Effector CD8-positive, alpha-beta T cell (primary cell): ENCODE measurements at regions not wholly inside any gene's neighbourhood (a gene's known extent, or its start where the extent isn't known, plus 50 kb on each side); places are given as distances from the start of the nearest gene placed in this dataset.

ENCODE experiments used
- DNase-seq: peaks from one replicate; lab custom pipeline; 2025; lab: John Stamatoyannopoulos, UW

GRCh38 chr20:4513720-4514119, 172.5 kb upstream of the PRNP start:
- DNase-seq = no peak

GRCh38 chr20:4512891-4513550, 173.2 kb upstream of the PRNP start:
- no peak for DNase-seq

- no peak for DNase-seq
Measured at GRCh38 chr20:4511776-4512175, 174.5 kb upstream of the PRNP start.

- DNase-seq = no peak
Measured at GRCh38 chr20:4509825-4510522, 176.3 kb upstream of the PRNP start.

GRCh38 chr20:4508773-4509172, 177.5 kb upstream of the PRNP start:
- DNase-seq = no peak

GRCh38 chr20:4507288-4507719, 179.0 kb upstream of the PRNP start:
- DNase-seq = no peak

GRCh38 chr20:4504814-4505213, 181.4 kb upstream of the PRNP start:
- no peak for DNase-seq

- DNase-seq = no peak
Measured at GRCh38 chr20:4502756-4503155, 183.5 kb upstream of the PRNP start.

- DNase-seq = no peak
Measured at GRCh38 chr20:4493386-4493785, 192.9 kb upstream of the PRNP start.

GRCh38 chr20:4491643-4492042, 194.6 kb upstream of the PRNP start:
- no peak for DNase-seq

- no peak for DNase-seq
Measured at GRCh38 chr20:4490606-4491280, 195.5 kb upstream of the PRNP start.

- DNase-seq = no peak
Measured at GRCh38 chr20:4490045-4490444, 196.2 kb upstream of the PRNP start.

GRCh38 chr20:4488407-4489339, 197.6 kb upstream of the PRNP start:
- DNase-seq = no peak

GRCh38 chr20:4484379-4484997, 201.8 kb upstream of the PRNP start:
- no peak for DNase-seq

GRCh38 chr20:4483961-4484360, 202.3 kb upstream of the PRNP start:
- no peak for DNase-seq

GRCh38 chr20:4483486-4483885, 202.8 kb upstream of the PRNP start:
- DNase-seq = no peak

GRCh38 chr20:4480104-4480503, 206.2 kb upstream of the PRNP start:
- DNase-seq = no peak

- DNase-seq = no peak
Measured at GRCh38 chr20:4476903-4477500, 209.3 kb upstream of the PRNP start.

GRCh38 chr20:4472906-4473305, 213.3 kb upstream of the PRNP start:
- no peak for DNase-seq

- DNase-seq = no peak
Measured at GRCh38 chr20:4471221-4471620, 215.0 kb upstream of the PRNP start.

GRCh38 chr20:4470375-4470774, 215.9 kb upstream of the PRNP start:
- DNase-seq = no peak
